ENCODE measurements at regions not wholly inside any gene's neighbourhood (a gene's known extent, or its start where the extent isn't known, plus 50 kb on each side); places are given as distances from the start of the nearest gene placed in this dataset.

DNA sequence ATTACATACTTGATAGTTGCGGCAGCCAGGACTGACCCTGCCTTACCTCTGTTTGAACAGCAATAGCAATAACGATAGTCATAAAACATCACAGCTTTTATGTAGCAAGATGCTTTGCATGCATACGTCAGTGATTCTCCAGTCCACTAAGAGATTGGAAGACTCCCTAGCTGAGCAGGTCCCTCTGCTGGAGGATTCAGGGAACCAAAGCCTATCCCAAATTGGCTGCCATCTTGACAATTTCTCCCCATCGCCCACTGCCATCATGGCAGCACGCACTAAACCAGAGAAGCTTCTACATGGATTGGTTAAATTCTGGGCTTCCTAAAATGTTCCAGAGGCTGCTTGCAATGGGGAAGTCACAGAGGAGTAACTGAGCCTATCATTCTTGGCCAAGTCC lies 360.6 kb upstream of the XYLT1 start:
- WGBS, 2 donors: 89 to 91% methylated on average over 5 of the region's 5 CpGs
- DNase-seq: no peak
- intact Hi-C loops (cut with DNase I): no loop called here
- no peak for TF ChIP-seq POLR2A (IDR thresholded peaks at IDR 0.05)
- TF ChIP-seq, protein P1, sequence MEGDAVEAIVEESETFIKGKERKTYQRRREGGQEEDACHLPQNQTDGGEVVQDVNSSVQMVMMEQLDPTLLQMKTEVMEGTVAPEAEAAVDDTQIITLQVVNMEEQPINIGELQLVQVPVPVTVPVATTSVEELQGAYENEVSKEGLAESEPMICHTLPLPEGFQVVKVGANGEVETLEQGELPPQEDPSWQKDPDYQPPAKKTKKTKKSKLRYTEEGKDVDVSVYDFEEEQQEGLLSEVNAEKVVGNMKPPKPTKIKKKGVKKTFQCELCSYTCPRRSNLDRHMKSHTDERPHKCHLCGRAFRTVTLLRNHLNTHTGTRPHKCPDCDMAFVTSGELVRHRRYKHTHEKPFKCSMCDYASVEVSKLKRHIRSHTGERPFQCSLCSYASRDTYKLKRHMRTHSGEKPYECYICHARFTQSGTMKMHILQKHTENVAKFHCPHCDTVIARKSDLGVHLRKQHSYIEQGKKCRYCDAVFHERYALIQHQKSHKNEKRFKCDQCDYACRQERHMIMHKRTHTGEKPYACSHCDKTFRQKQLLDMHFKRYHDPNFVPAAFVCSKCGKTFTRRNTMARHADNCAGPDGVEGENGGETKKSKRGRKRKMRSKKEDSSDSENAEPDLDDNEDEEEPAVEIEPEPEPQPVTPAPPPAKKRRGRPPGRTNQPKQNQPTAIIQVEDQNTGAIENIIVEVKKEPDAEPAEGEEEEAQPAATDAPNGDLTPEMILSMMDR (IDR thresholded peaks at IDR 0.05): no peak
- Histone ChIP-seq H3K27ac (no peak overlapping the region), H3K36me3 (no peaks in the 10 kb centered on the region), H3K27me3 (no peaks in the 10 kb centered on the region), H3K4me3 (replicated peaks in 1 of 3) (no peak overlapping the region), H3K4me1 (peaks cover 0 to 5% of the 10 kb centered on the region in 2 donors), H3K9me3 (no peaks in the 10 kb centered on the region)

DNA sequence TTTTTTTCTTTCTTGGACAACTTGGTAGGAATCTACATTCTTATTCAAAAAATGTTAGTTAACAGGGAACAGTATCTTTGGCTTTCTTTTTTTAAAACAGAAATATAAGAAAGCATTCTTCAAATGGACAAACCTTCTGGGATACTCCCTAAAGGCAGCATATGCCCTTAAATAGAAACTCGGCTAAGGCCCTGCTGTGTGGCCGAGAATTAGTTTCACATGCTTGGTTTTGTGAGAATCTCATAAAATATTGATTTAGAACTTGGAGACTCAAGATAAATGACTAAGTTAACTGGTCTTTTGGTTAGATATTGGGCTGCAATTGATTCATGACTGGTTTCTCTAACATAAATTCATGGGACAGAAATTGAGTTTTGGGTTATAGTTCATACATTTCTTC lies 359.9 kb upstream of the XYLT1 start:
- TF ChIP-seq, protein P1 (IDR thresholded peaks at IDR 0.05): no peak
- no peak for TF ChIP-seq POLR2A (IDR thresholded peaks at IDR 0.05)
- no peaks in the 10 kb centered on the region for H3K27me3 ChIP-seq
- H3K27ac ChIP-seq: no peak overlapping the region
- H3K4me1 ChIP-seq: peaks cover 0 to 5% of the 10 kb centered on the region in 2 donors
- 64 to 86% methylated on average over 2 of the region's 2 CpGs for WGBS, 2 donors
- H3K36me3 ChIP-seq: no peaks in the 10 kb centered on the region
- no peak for DNase-seq
- no peak overlapping the region for H3K4me3 ChIP-seq (replicated peaks in 1 of 3)
- H3K9me3 ChIP-seq: no peaks in the 10 kb centered on the region
- intact Hi-C loops (cut with DNase I): no loop called here

DNA sequence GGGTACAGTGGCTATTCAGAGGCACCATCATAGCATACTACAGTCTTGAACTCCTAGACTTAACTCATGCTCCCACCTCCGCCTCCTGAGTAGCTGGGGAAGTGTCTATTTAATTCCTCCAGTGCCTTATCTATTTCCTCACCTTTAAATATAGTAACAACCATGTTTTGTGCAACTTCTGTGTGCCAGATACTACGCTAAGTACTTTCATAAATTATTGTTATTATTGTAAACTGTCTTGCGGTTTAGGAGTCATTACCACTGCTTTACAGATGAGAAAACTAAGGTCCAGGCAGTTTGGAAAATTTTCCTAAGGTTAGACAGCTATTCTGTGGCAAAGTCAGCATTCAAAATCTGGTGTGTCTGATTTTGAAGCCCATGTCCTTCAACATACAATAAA lies 359.1 kb upstream of the XYLT1 start:
- TF ChIP-seq, protein P1 (IDR thresholded peaks at IDR 0.05): no peak
- TF ChIP-seq POLR2A (IDR thresholded peaks at IDR 0.05): no peak
- no peak for DNase-seq
- Histone ChIP-seq H3K27ac (no peak overlapping the region), H3K9me3 (no peaks in the 10 kb centered on the region), H3K4me3 (replicated peaks in 1 of 3) (no peak overlapping the region), H3K4me1 (peaks cover 0 to 5% of the 10 kb centered on the region in 2 donors), H3K36me3 (no peaks in the 10 kb centered on the region), H3K27me3 (no peaks in the 10 kb centered on the region)
- WGBS, 2 donors: 59 to 71% methylated on average over 3 of the region's 3 CpGs
- intact Hi-C loops (cut with DNase I): no loop called here

DNA sequence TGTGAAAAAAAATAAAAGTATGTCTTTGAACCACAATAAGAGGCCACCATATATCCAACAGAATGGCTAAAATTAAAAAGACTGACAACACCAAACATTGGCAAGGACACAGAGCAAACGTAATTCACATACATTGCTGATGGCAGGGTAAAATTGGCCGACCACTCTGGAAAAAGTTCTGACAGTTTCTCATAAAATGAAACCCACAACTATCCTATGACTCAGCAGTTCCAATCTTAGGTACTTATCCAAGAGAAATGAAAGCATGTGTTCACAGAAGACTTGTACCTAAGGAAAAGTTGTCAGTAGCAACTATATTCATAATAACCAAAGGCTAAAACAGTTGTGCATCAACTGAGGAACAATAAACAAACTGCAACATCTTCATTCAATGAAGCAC lies 357.3 kb upstream of the XYLT1 start:
- TF ChIP-seq, protein P1 (IDR thresholded peaks at IDR 0.05): no peak
- TF ChIP-seq POLR2A (IDR thresholded peaks at IDR 0.05): no peak
- WGBS, 2 donors: 54 to 70% methylated on average over 2 of the region's 2 CpGs
- Histone ChIP-seq H3K9me3 (no peaks in the 10 kb centered on the region), H3K4me1 (peaks cover 0 to 5% of the 10 kb centered on the region in 2 donors), H3K4me3 (replicated peaks in 1 of 3) (no peak overlapping the region), H3K36me3 (no peaks in the 10 kb centered on the region), H3K27ac (no peak overlapping the region), H3K27me3 (no peaks in the 10 kb centered on the region)
- intact Hi-C loops (cut with DNase I): no loop called here
- DNase-seq: no peak

DNA sequence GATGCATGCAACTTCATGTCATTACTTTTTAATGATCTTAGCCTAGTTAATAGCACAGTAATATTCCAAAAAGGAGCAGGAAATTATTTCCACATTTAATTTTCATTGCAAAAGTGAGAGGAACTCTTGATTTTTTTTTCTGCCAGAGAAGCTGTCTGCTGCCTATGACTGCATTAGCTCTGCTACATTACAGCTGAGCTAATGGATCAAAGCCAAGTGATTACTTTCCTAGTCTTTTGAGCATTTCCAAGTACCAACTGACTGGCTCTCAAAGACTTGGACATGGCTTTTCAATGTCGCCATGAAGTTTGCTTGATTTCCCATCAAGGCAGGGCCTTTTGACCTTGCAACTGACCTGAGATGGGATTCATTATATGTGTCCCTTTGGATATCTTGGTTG lies 356.6 kb upstream of the XYLT1 start:
- no peak for DNase-seq
- intact Hi-C loops (cut with DNase I): no loop called here
- Histone ChIP-seq H3K4me3 (replicated peaks in 1 of 3) (no peak overlapping the region), H3K9me3 (no peaks in the 10 kb centered on the region), H3K4me1 (peaks cover 0 to 5% of the 10 kb centered on the region in 2 donors), H3K36me3 (no peaks in the 10 kb centered on the region), H3K27me3 (no peaks in the 10 kb centered on the region), H3K27ac (no peak overlapping the region)
- TF ChIP-seq POLR2A (IDR thresholded peaks at IDR 0.05): no peak
- TF ChIP-seq, protein P1 (IDR thresholded peaks at IDR 0.05): no peak
- WGBS, 2 donors: 42 to 48% methylated on average over 1 of the region's 1 CpG
